Keratinocyte (primary cell): ENCODE measurements at regions not wholly inside any gene's neighbourhood (a gene's known extent, or its start where the extent isn't known, plus 50 kb on each side); places are given as distances from the start of the nearest gene placed in this dataset.

Experiments
- DNase-seq: peaks from one replicate; pipeline ENCODE4 v3.0.0-alpha.2; 2011; ENCODE audit warnings: low read depth, missing footprints, low spot score
- FAIRE-seq: peaks from 2 replicates; lab custom pipeline; 2011; peaks lifted over from hg19 to GRCh38; lab: Jason Lieb, UNC
- H2AFZ ChIP-seq: 2 replicates; pipeline ENCODE4 v1.6.0; 2012; ENCODE audit warnings: low read length, control low read depth, inconsistent platforms; ENCODE audit not compliant: control insufficient read depth
- H3K27ac ChIP-seq: 2 replicates; pipeline ENCODE4 v1.5.1; 2011; ENCODE audit warnings: low read length; ENCODE audit not compliant: control insufficient read depth, insufficient read depth
- H3K27me3 ChIP-seq: 3 replicates; pipeline ENCODE4 v1.6.0; 2011; ENCODE audit warnings: low read length; ENCODE audit not compliant: control insufficient read depth, insufficient read depth; ENCODE audit errors: extremely low read depth
- H3K36me3 ChIP-seq, 2 experiments: 2 replicates in 1 of 2; 3 replicates in 1 of 2; pipeline ENCODE4 v1.5.1; 2011; ENCODE audit warnings: low read length in 2 of 2, mild to moderate bottlenecking in 1 of 2; ENCODE audit not compliant: control insufficient read depth in 2 of 2, insufficient read depth in 2 of 2; ENCODE audit errors: extremely low read depth in 1 of 2
- H3K4me1 ChIP-seq: 3 replicates; pipeline ENCODE4 v1.5.1; 2011; ENCODE audit warnings: low read length; ENCODE audit not compliant: control insufficient read depth, insufficient read depth; ENCODE audit errors: extremely low read depth
- H3K4me2 ChIP-seq: 3 replicates; pipeline ENCODE4 v1.6.0; 2011; ENCODE audit warnings: low read depth, low read length; ENCODE audit not compliant: control insufficient read depth, insufficient read depth; ENCODE audit errors: extremely low read depth
- H3K4me3 ChIP-seq, 3 experiments: fragments of 200-600 bp in 1 of 3; sonication (generic) in 1 of 3; 2 replicates in 2 of 3; 3 replicates in 1 of 3; pipeline ENCODE4 v1.5.1; 2011 to 2016; ENCODE audit warnings: low read length in 3 of 3, mild to moderate bottlenecking in 3 of 3, control low read depth in 2 of 3, inconsistent platforms in 1 of 3, low read depth in 1 of 3, mixed read lengths in 1 of 3, mixed run types in 1 of 3, moderate library complexity in 1 of 3; ENCODE audit not compliant: control insufficient read depth in 2 of 3, insufficient read depth in 2 of 3; ENCODE audit errors: extremely low read depth in 1 of 3
- H3K79me2 ChIP-seq: 2 replicates; pipeline ENCODE4 v1.6.0; 2012; ENCODE audit warnings: low read length; ENCODE audit not compliant: control insufficient read depth, insufficient read depth
- H3K9ac ChIP-seq: 3 replicates; pipeline ENCODE4 v1.6.0; 2011; ENCODE audit warnings: low read length; ENCODE audit not compliant: control insufficient read depth, insufficient read depth; ENCODE audit errors: extremely low read depth
- H3K9me1 ChIP-seq: 3 replicates; pipeline ENCODE4 v1.6.0; 2011; ENCODE audit warnings: low read length; ENCODE audit not compliant: control insufficient read depth, insufficient read depth; ENCODE audit errors: extremely low read depth
- H3K9me3 ChIP-seq: 2 replicates; pipeline ENCODE4 v1.5.1; 2012; ENCODE audit warnings: low read depth, low read length; ENCODE audit not compliant: control insufficient read depth
- H4K20me1 ChIP-seq: 3 replicates; pipeline ENCODE4 v1.6.0; 2011; ENCODE audit warnings: low read length; ENCODE audit not compliant: control insufficient read depth, insufficient read depth; ENCODE audit errors: extremely low read depth
- CTCF ChIP-seq, 3 experiments: IDR thresholded peaks in 1 of 3; conservative IDR thresholded peaks in 1 of 3; optimal IDR thresholded peaks in 1 of 3; 2 replicates in 2 of 3; 3 replicates in 1 of 3; pipeline versions ENCODE3 to v1.5.1; 2011; ENCODE audit warnings: low read length in 3 of 3, mild to moderate bottlenecking in 3 of 3, moderate library complexity in 2 of 3, control low read depth in 1 of 3, inconsistent platforms in 1 of 3; ENCODE audit not compliant: insufficient read depth in 2 of 3; ENCODE audit errors: extremely low read depth in 1 of 3
- EZH2 ChIP-seq: IDR thresholded peaks from one replicate; pipeline ENCODE4 v1.6.1; 2012; ENCODE audit warnings: inconsistent platforms, mild to moderate bottlenecking, low read length, moderate library complexity
- dilution Hi-C: fragments of 300-500 bp; cut with MboI; formaldehyde crosslinking; loops from one replicate; pipeline ENCODE4 v1.7.0; 2020; ENCODE audit warnings: low sequenced_read_pairs; ENCODE audit not compliant: extremely low pct_ligation_motif_present

DNA sequence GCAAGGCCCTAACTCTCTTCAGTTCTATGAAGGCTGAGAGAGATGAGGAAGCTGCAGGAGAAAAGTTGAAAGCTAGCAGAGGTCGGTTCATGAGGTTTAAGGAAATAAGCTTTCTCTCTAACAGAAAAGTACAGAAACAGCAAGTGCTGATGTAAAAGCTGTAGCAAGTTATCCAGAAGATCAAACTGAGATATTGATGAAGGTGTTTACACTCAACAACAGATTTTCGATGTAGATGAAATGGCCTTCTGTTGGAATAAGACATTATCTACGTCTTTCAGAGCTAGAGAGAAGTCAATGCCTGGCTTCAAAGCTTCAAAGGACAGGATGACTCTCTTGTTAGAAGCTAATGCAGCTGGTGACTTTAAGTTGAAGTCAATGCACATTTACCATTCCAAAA is 87.4 kb downstream of the PDCL3 start:
- H3K36me3 ChIP-seq, result no peaks in the 10 kb centered on the region
- no peak overlapping the region for H2AFZ ChIP-seq
- TF ChIP-seq EZH2, result no peak
- no peak for TF ChIP-seq CTCF (optimal IDR thresholded peaks at IDR 0.05 in 1 of 3, IDR thresholded peaks at IDR 0.05 in 1 of 3, conservative IDR thresholded peaks at IDR 0.05 in 1 of 3; ENCODE audit: extremely low read depth in 1 of 3, insufficient read depth in 2 of 3, low read length in 3 of 3)
- H3K79me2 ChIP-seq, result no peaks in the 10 kb centered on the region
- no peaks in the 10 kb centered on the region for H4K20me1 ChIP-seq
- H3K9me1 ChIP-seq, result no peaks in the 10 kb centered on the region
- H3K4me1 ChIP-seq, result no peaks in the 10 kb centered on the region
- DNase-seq (no peak), FAIRE-seq (no peak)
- no peak overlapping the region for H3K4me2 ChIP-seq
- peaks cover 3% of the 10 kb centered on the region for H3K27me3 ChIP-seq
- H3K9ac ChIP-seq, result no peak overlapping the region
- dilution Hi-C loops, result no loop called here
- H3K27ac ChIP-seq, result no peak overlapping the region
- H3K4me3 ChIP-seq, result no peak overlapping the region
- no peaks in the 10 kb centered on the region for H3K9me3 ChIP-seq

- H4K20me1 ChIP-seq, result no peaks in the 10 kb centered on the region
- no peaks in the 10 kb centered on the region for H3K4me1 ChIP-seq
- dilution Hi-C loops, result no loop called here
- H3K27ac ChIP-seq, result no peak overlapping the region
- peaks cover 4% of the 10 kb centered on the region for H3K27me3 ChIP-seq
- no peak for DNase-seq
- H3K79me2 ChIP-seq, result no peaks in the 10 kb centered on the region
- no peaks in the 10 kb centered on the region for H3K36me3 ChIP-seq
- no peak overlapping the region for H3K4me2 ChIP-seq
- no peak for TF ChIP-seq EZH2
- TF ChIP-seq CTCF (optimal IDR thresholded peaks at IDR 0.05 in 1 of 3, IDR thresholded peaks at IDR 0.05 in 1 of 3, conservative IDR thresholded peaks at IDR 0.05 in 1 of 3; ENCODE audit: extremely low read depth in 1 of 3, insufficient read depth in 2 of 3, low read length in 3 of 3), result no peak
- no peak overlapping the region for H3K4me3 ChIP-seq
- H3K9me3 ChIP-seq, result no peaks in the 10 kb centered on the region
- no peak overlapping the region for H2AFZ ChIP-seq
- no peak overlapping the region for H3K9ac ChIP-seq
- no peak for FAIRE-seq
- no peaks in the 10 kb centered on the region for H3K9me1 ChIP-seq
Measured at GRCh38 chr2:100653449-100654035, 90.7 kb downstream of the PDCL3 start.
